K562 (cell line): ENCODE measurements at regions not wholly inside any gene's neighbourhood (a gene's known extent, or its start where the extent isn't known, plus 50 kb on each side); places are given as distances from the start of the nearest gene placed in this dataset.

ENCODE experiments used
- ADNP ChIP-seq: fragments of 200-800 bp; sonication (Bioruptor generic); IDR thresholded peaks from 2 replicates; pipeline ENCODE4 v1.6.1; 2016; ENCODE audit warnings: missing genetic modification characterization, missing compliant biosample characterization
- BCL6 ChIP-seq: fragments of 250-450 bp; sonication (Bioruptor Pico); IDR thresholded peaks from 2 replicates; pipeline ENCODE4 v1.4.0; 2020
- BMI1 ChIP-seq: fragments of 150-350 bp; IDR thresholded peaks from 2 replicates; pipeline ENCODE4 v1.6.1; 2014; ENCODE audit warnings: low read length
- BRD4 ChIP-seq: fragments of 200-600 bp; sonication (generic); IDR thresholded peaks from 2 replicates; pipeline ENCODE4 v1.6.1; 2017; ENCODE audit warnings: inconsistent platforms
- ESRRA ChIP-seq: fragments of 450-650 bp; IDR thresholded peaks from 2 replicates; pipeline ENCODE4 v1.6.1; 2014; ENCODE audit warnings: low read depth, mild to moderate bottlenecking, moderate library complexity, borderline replicate concordance
- HNRNPH1 ChIP-seq: fragments of 200-400 bp; formaldehyde crosslinking; optimal IDR thresholded peaks from 2 replicates; pipeline ENCODE3; 2017; ENCODE audit warnings: low read depth, mild to moderate bottlenecking, low read length, moderate library complexity
- KLF13 ChIP-seq: fragments of 450-650 bp; IDR thresholded peaks from 2 replicates; pipeline ENCODE4 v1.6.1; 2016; ENCODE audit warnings: missing genetic modification characterization, low read depth, mild to moderate bottlenecking, missing compliant biosample characterization, moderate library complexity, borderline replicate concordance
- LEF1 ChIP-seq: fragments of 450-650 bp; IDR thresholded peaks from 2 replicates; pipeline ENCODE4 v1.6.1; 2016; ENCODE audit warnings: mild to moderate bottlenecking
- MYC ChIP-seq, 2 experiments: fragments of 250-450 bp in 1 of 2; sonication (Bioruptor Pico) in 1 of 2; IDR thresholded peaks; 2 replicates each; pipeline versions ENCODE4 v1.5.1 to v1.6.1; 2012 to 2021; ENCODE audit warnings: low read depth in 2 of 2, borderline replicate concordance in 1 of 2, improper control_type of control experiment in 1 of 2, low read length in 1 of 2, mild to moderate bottlenecking in 1 of 2, moderate library complexity in 1 of 2
- NFE2 ChIP-seq: IDR thresholded peaks from 2 replicates; pipeline ENCODE4 v1.6.1; 2014; ENCODE audit warnings: antibody characterized with exemption, low read depth
- NRF1 ChIP-seq, 2 experiments: fragments of 450-650 bp; IDR thresholded peaks in 1 of 2; conservative IDR thresholded peaks in 1 of 2; 2 replicates each; pipeline ENCODE4 v1.6.1; 2014; ENCODE audit warnings: mild to moderate bottlenecking in 2 of 2
- PML ChIP-seq: IDR thresholded peaks from 2 replicates; pipeline ENCODE4 v1.6.1; 2012; ENCODE audit warnings: low read length, inconsistent platforms
- PPARD ChIP-seq: fragments of 250-450 bp; sonication (Bioruptor Pico); IDR thresholded peaks from 2 replicates; pipeline ENCODE4 v1.8.0; 2022; ENCODE audit warnings: inconsistent platforms, mild to moderate bottlenecking, moderate library complexity
- PTTG1 ChIP-seq: fragments of 450-650 bp; IDR thresholded peaks from 2 replicates; pipeline ENCODE4 v1.6.1; 2016; ENCODE audit warnings: low read depth, mild to moderate bottlenecking, missing genetic modification characterization, missing compliant biosample characterization
- RBM25 ChIP-seq: fragments of 200-400 bp; formaldehyde crosslinking; IDR thresholded peaks from 2 replicates; pipeline ENCODE4 v1.6.1; 2018; ENCODE audit warnings: low read length, low read depth, moderate library complexity; ENCODE audit not compliant: severe bottlenecking
- RHOXF2B ChIP-seq: fragments of 250-450 bp; sonication (Bioruptor Pico); conservative IDR thresholded peaks from 2 replicates; pipeline ENCODE4 v1.5.1; 2021
- SETDB1 ChIP-seq: IDR thresholded peaks from one replicate; pipeline ENCODE4 v1.6.1; 2012; ENCODE audit warnings: low read length, control low read depth, inconsistent platforms
- SIN3A ChIP-seq, 2 experiments: fragments of 150-350 bp in 1 of 2; IDR thresholded peaks; 2 replicates each; pipeline ENCODE4 v1.6.1; 2011 to 2016; ENCODE audit warnings: borderline replicate concordance in 2 of 2, low read depth in 2 of 2, low read length in 2 of 2, mild to moderate bottlenecking in 2 of 2, moderate library complexity in 2 of 2; ENCODE audit not compliant: control insufficient read depth in 1 of 2
- SOX6 ChIP-seq: fragments of 450-650 bp; IDR thresholded peaks from 2 replicates; pipeline ENCODE4 v1.6.1; 2014; ENCODE audit warnings: mild to moderate bottlenecking
- TSC22D4 ChIP-seq: fragments of 450-650 bp; IDR thresholded peaks from 2 replicates; pipeline ENCODE4 v1.6.1; 2016; ENCODE audit warnings: missing genetic modification characterization, missing biosample characterization, control low read depth
- ZNF24 ChIP-seq: fragments of 450-650 bp; IDR thresholded peaks from 2 replicates; pipeline ENCODE4 v1.6.1; 2016
- ZNF77 ChIP-seq: fragments of 250-450 bp; sonication (Bioruptor Pico); IDR thresholded peaks from 2 replicates; pipeline ENCODE4 v1.5.0; 2020
- TF ChIP-seq, protein P1 (sequence below): sonication (generic); formaldehyde crosslinking; IDR thresholded peaks from 2 replicates; pipeline ENCODE4 v1.8.1; 2023; ENCODE audit warnings: mild to moderate bottlenecking, missing genetic modification reagents, moderate library complexity
- TF ChIP-seq, protein P2 (sequence below): fragments of 450-650 bp; IDR thresholded peaks from 2 replicates; pipeline ENCODE4 v1.7.0; 2016; ENCODE audit warnings: borderline replicate concordance
- TF ChIP-seq, protein P3 (sequence below): fragments of 450-650 bp; conservative IDR thresholded peaks from 2 replicates; pipeline ENCODE4 v1.6.1; 2016; ENCODE audit warnings: missing genetic modification characterization, low read depth, mild to moderate bottlenecking, control low read depth, missing compliant biosample characterization
- TF ChIP-seq, protein P4 (sequence below): fragments of 200-800 bp; sonication (Bioruptor generic); IDR thresholded peaks from 2 replicates; pipeline ENCODE4 v1.6.1; 2017; ENCODE audit warnings: missing genetic modification characterization, missing compliant biosample characterization

DNA sequence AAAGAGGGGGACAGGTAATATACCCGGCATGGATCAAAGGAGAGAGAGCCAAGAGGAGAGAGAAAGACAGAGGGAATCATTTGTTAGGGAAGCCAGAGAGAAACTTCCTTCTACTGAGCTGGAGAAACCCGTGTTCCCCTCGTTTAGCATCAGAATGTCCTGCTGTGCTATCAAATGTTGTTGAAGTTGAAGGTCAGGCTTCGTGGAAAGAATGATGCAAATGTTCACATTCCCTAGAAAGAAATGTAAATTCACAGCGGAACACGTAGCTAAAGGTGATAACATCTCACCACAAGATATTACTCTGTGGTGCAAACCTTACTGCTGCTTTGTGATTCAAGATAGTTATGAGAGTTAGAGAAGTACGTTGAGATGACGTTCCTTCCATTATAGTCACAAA lies 258.1 kb downstream of the LNPK start (continued):
- TF ChIP-seq NRF1 (conservative IDR thresholded peaks at IDR 0.05 in 1 of 2, IDR thresholded peaks at IDR 0.05 in 1 of 2) (no peak), HNRNPH1 (no peak), ZNF24 (no peak), PML (no peak), LEF1 (peak; percentile 31; the same call in 1 of the 2 replicates), PTTG1 (tag) (no peak), SETDB1 (no peak), ZNF77 (CRISPR knock-in tag) (no peak), BMI1 (no peak), PPARD (CRISPR knock-in tag) (no peak), ADNP (no peak), SIN3A (IDR thresholded peaks at IDR 0.05; ENCODE audit: borderline replicate concordance in 2 of 2, control insufficient read depth in 1 of 2, low read depth in 2 of 2, low read length in 2 of 2) (no peak), TSC22D4 (no peak), RHOXF2B (no peak), KLF13 (tag) (no peak), RBM25 (no peak), BRD4 (no peak), BCL6 (CRISPR knock-in tag) (peak; percentile 22; the same call in 1 of the 2 replicates), NFE2 (peak; percentile 2; the same call in 1 of the 2 replicates), ESRRA (peak; percentile 93), SOX6 (peak; percentile 74; the same call in 1 of the 2 replicates), MYC (IDR thresholded peaks at IDR 0.05; ENCODE audit: low read depth, low read length) (no peak; the same call in 1 of the 2 replicates), MYC (CRISPR knock-in tag; IDR thresholded peaks at IDR 0.05; ENCODE audit: borderline replicate concordance, low read depth) (no peak)
- TF ChIP-seq, protein P1, sequence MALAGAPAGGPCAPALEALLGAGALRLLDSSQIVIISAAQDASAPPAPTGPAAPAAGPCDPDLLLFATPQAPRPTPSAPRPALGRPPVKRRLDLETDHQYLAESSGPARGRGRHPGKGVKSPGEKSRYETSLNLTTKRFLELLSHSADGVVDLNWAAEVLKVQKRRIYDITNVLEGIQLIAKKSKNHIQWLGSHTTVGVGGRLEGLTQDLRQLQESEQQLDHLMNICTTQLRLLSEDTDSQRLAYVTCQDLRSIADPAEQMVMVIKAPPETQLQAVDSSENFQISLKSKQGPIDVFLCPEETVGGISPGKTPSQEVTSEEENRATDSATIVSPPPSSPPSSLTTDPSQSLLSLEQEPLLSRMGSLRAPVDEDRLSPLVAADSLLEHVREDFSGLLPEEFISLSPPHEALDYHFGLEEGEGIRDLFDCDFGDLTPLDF (CRISPR knock-in tag): no peak
- TF ChIP-seq, protein P2, sequence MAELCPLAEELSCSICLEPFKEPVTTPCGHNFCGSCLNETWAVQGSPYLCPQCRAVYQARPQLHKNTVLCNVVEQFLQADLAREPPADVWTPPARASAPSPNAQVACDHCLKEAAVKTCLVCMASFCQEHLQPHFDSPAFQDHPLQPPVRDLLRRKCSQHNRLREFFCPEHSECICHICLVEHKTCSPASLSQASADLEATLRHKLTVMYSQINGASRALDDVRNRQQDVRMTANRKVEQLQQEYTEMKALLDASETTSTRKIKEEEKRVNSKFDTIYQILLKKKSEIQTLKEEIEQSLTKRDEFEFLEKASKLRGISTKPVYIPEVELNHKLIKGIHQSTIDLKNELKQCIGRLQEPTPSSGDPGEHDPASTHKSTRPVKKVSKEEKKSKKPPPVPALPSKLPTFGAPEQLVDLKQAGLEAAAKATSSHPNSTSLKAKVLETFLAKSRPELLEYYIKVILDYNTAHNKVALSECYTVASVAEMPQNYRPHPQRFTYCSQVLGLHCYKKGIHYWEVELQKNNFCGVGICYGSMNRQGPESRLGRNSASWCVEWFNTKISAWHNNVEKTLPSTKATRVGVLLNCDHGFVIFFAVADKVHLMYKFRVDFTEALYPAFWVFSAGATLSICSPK: no peak
- TF ChIP-seq, protein P3, sequence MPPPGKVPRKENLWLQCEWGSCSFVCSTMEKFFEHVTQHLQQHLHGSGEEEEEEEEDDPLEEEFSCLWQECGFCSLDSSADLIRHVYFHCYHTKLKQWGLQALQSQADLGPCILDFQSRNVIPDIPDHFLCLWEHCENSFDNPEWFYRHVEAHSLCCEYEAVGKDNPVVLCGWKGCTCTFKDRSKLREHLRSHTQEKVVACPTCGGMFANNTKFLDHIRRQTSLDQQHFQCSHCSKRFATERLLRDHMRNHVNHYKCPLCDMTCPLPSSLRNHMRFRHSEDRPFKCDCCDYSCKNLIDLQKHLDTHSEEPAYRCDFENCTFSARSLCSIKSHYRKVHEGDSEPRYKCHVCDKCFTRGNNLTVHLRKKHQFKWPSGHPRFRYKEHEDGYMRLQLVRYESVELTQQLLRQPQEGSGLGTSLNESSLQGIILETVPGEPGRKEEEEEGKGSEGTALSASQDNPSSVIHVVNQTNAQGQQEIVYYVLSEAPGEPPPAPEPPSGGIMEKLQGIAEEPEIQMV (tag): no peak
- TF ChIP-seq, protein P4, sequence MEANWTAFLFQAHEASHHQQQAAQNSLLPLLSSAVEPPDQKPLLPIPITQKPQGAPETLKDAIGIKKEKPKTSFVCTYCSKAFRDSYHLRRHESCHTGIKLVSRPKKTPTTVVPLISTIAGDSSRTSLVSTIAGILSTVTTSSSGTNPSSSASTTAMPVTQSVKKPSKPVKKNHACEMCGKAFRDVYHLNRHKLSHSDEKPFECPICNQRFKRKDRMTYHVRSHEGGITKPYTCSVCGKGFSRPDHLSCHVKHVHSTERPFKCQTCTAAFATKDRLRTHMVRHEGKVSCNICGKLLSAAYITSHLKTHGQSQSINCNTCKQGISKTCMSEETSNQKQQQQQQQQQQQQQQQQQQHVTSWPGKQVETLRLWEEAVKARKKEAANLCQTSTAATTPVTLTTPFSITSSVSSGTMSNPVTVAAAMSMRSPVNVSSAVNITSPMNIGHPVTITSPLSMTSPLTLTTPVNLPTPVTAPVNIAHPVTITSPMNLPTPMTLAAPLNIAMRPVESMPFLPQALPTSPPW (CRISPR knock-in tag): no peak
